ENCODE measurements at regions not wholly inside any gene's neighbourhood (a gene's known extent, or its start where the extent isn't known, plus 50 kb on each side); places are given as distances from the start of the nearest gene placed in this dataset.
"Not testable (repeated sequence)": the region's sequence is repeated elsewhere in the genome, so short reads cannot be mapped to it uniquely, and the experiment has no call there.

GRCh38 chr21:28031066-28031465, 961.6 kb downstream of the LTN1 start:
- not testable (repeated sequence) for DNase-seq

- no peak for DNase-seq
Measured at GRCh38 chr21:28025111-28025510, 967.6 kb downstream of the LTN1 start.

- DNase-seq: no peak
Measured at GRCh38 chr21:28018741-28019669, 973.7 kb downstream of the LTN1 start.

GRCh38 chr21:28018213-28018612, 974.5 kb downstream of the LTN1 start:
- no peak for DNase-seq

- no peak for DNase-seq
Measured at GRCh38 chr21:28016571-28016970, 976.1 kb downstream of the LTN1 start.

GRCh38 chr21:28013123-28013522, 979.6 kb downstream of the LTN1 start:
- DNase-seq: not testable (repeated sequence)

- not testable (repeated sequence) for DNase-seq
Measured at GRCh38 chr21:28011970-28012369, 980.7 kb downstream of the LTN1 start.

GRCh38 chr21:28008245-28008644, 984.4 kb downstream of the LTN1 start:
- not testable (repeated sequence) for DNase-seq

DNA sequence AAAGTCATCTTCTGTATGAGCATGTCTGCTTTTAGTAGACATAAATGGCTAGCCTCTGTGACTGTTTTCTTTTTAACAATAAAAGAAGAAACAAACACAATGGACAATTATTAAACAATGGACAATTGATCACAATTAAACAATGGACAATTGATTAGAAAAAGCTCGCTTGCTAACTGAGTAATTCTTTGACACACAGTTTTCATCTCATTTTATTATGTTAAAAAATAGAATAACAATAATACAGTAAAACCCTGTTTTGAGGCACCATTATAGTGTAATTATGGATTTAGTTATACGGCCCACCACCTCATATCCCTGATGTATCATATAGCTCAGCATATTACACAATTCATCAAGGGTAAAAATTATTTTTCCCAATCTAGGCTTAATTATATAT, 989.0 kb downstream of the LTN1 start:
- DNase-seq: not testable (repeated sequence)

DNA sequence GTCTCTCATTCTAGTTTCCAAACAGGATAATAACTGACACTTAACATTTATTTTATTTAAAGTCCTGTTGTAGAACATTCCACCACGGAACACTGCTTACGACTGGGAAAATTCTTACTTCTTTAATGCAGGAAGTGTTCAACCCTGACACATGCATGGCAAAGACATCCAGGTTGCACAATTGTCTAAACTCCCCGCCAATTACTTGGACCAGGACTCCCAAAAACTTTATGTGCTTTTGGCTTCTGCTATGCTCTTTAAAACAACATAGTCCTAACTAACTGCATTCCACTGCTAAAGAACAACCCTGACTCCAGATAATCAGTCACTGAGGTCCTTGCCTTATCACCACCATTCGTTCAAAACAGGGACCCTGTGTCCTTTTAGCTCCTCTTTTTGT, 995.8 kb downstream of the LTN1 start:
- not testable (repeated sequence) for DNase-seq

DNA sequence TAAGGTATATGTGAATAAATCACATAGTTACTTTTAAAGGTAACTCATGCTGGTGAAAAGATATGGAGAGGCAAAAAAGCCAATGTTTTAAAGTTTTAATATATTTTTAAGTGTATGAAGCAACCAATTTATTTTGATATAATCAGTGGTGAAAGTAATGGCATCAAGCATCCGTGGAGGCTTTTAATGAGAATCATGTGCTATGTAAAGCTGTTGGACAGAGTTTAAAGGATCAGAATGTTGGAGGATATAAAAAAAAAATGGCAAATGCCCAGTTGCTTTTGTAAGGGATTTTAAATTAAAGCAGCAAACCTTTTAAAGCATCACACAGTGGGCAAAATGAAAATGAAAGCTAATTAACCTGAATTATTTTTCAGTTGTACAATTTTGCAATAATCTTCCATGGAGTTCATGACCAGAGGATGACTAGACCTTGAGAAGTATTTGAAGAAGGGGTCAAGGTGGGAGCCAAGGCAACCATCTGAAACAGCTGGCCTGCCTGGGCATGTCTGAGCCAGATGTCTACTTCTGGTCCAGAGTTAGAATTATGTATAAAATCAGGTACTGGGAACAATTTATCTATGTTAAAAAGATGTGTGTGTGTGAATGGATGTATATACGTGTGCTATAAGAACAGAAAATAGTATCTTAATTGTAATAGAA, 1007.9 kb downstream of the LTN1 start:
- not testable (repeated sequence) for DNase-seq

- not testable (repeated sequence) for DNase-seq
Measured at GRCh38 chr21:27979446-27979845, 1012.6 kb upstream of the ADAMTS5 start.

DNA sequence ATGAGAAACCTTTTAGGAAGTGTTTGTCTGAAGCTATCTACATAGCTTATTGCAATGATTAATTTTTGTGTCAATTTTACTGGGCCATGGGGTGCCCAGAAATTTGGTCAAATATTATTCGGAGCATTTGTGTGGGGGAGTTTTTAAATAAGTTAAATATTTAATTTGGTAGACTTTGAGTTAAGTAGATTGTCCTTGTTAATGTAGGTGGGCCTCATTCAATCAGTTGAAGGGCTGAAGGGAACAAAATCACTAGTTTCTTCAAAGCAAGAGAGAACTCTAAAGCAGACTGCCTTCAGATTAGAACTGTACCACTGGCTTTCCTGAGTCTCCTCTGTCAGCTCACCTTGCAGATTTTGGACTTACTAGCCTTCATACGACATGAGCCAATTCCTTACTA, 1008.6 kb upstream of the ADAMTS5 start:
- DNase-seq: no peak

DNA sequence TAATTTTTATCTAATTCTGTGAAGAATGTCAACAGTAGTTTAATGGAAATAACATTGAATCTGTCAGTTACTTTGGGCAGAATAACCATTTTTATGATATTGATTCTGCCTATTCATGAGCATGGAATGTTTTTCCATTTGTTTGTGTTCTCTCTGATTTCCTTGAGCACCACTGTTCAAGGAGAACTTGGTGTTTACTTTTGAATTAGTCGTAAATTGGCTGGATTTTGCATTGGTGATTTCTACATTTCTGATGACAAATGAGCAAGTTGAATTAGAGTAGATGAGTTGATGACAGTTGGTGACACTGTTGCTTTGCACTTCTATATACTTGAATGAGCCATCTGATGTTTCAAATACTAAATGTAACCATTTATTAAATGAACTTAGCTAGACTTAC, 1007.3 kb upstream of the ADAMTS5 start:
- DNase-seq: not testable (repeated sequence)

DNA sequence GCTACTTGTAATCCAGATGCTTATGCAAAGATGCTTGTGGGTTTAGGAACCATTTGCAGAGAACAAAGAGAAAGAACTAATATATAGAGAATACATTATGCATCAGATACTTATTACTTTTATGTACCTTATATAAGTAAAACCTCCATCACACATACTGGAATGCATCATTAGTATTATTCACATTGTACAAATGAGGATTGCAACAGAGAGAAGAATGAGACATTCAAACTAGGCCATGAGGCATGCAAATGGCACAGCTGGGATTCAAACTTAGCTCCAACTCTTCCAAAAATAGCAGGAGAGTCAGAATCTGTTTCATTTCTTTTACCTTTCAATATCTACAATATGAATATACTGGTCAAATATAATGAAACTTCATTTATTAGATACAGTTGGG, 1001.4 kb upstream of the ADAMTS5 start:
- not testable (repeated sequence) for DNase-seq

- no peak for DNase-seq
Measured at GRCh38 chr21:27954543-27955165, 987.8 kb upstream of the ADAMTS5 start.

DNA sequence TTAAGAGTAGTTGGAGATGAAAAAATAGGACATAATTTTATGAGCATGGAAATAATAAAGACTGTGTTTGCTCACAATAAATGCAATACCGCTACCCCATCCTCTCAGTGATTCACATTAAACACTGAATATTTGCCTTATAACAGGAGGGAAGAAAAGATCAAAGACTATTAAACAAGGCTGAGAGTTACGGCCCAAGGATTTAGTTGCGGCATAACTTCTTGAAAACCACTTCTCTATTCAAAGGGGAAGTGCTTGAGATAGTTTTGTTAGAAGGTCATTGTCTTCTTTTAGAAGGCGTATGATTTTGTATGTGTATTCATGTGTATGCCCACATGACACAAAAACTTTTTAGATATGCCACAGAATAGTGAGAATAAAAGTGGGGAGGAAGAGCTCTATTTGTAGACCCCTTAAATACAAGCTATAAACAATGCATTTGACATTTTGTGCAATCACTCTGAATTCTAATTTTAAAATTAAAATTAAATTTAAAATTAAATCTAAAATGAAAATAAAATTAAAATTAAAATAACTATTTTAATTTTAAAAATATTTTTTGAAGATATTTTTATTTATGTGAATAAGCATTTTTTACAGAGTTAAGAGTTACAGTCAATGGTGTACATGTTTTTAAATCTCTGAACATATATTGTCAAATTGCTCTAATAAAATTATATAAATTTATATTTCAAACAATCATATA, 986.6 kb upstream of the ADAMTS5 start:
- DNase-seq: no peak

DNA sequence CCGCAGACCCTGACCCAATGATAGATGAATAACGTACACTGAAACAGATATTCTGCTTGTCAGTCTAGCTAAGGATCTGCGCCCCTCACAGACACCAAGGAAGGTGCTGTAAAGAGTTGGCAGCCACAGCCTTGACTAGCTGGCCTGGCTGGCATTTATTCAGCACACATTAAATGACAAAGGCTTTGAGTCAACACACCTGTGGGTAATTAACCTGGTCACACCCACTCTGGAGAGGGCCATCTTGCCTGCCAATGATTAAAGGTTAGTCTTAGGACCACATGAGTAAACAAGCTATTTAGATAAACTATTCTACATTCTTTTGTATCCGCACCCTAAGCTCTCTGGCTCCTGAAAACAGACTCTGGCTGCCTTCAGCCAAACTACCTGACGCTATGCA, 982.2 kb upstream of the ADAMTS5 start:
- not testable (repeated sequence) for DNase-seq

DNA sequence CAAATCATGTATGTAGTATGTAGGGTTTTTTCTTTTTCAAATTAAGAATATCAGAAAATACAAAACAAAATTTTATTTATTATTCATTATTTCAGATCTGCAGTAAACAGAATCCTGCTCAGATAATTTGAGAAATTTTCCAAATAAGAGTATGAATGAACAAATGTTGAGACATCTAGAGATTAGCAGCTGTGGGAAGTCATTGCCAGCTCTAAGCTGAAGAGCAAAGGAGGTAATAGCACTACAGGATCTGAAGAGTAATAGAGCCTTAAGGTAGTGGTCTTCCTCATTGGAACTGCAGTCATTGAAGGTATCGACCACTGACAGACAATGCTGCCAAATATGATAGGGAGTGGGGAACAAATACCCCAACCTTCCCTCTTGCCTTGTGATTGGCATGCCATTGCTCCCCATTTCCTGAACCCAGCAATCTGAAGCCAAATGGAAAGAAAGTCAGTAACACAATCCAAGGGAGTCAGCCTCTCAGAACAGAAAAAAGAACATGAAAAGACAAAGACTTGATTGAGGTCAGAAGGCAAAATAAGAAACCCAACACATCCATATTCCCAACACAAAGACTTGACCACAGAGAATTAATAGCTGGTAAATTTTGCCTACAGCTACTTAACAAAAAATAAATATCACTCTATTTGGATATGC, 963.4 kb upstream of the ADAMTS5 start:
- DNase-seq: not testable (repeated sequence)

DNA sequence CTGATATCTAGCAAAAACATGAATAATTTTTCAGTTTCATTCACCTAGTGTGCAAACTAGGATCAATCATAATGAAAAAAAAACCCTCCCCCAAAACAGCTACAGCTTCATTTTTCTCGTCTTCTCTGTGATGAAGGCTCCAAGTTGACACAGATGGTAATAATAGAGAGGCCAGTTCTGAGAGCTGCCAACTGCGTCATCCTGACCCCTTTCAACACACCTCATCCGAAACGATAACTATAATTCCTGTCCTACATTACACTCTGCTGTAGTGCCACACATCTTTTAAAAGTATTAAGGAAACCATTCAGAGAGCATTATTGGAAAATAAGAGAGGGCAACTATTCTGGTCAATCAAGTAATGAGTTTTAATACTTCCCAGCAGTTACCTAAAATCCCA, 962.3 kb upstream of the ADAMTS5 start:
- DNase-seq: not testable (repeated sequence)

- not testable (repeated sequence) for DNase-seq
Measured at GRCh38 chr21:27928534-27929115, 961.7 kb upstream of the ADAMTS5 start.

DNA sequence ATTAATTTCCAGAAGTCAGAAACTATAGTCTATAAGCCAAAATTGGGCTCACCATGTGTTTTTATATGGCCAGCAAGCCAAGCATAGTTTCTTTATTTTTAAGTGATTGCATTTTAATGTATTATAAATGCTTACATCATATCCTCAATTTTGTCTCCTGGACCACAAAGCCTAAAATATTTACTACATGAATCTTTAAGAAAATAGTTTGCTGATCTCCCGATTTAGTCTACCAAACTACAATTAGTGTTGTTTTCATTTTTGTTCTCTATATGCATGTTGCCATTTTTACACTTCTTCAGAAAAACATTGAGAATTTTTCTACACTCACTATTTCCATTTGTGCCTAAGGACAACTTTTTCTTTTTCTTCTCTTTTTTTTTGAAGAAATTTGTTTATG, 954.5 kb upstream of the ADAMTS5 start:
- not testable (repeated sequence) for DNase-seq
